Fibroblast of skin of left biceps (primary cell): ENCODE measurements at regions not wholly inside any gene's neighbourhood (a gene's known extent, or its start where the extent isn't known, plus 50 kb on each side); places are given as distances from the start of the nearest gene placed in this dataset.
"Not testable (repeated sequence)": the region's sequence is repeated elsewhere in the genome, so short reads cannot be mapped to it uniquely, and the experiment has no call there.

Experiments used
- DNase-seq, 2 experiments: peaks; one replicate each; pipeline ENCODE4 v3.0.0-alpha.2; 2013; ENCODE audit warnings: low read depth in 2 of 2

DNA sequence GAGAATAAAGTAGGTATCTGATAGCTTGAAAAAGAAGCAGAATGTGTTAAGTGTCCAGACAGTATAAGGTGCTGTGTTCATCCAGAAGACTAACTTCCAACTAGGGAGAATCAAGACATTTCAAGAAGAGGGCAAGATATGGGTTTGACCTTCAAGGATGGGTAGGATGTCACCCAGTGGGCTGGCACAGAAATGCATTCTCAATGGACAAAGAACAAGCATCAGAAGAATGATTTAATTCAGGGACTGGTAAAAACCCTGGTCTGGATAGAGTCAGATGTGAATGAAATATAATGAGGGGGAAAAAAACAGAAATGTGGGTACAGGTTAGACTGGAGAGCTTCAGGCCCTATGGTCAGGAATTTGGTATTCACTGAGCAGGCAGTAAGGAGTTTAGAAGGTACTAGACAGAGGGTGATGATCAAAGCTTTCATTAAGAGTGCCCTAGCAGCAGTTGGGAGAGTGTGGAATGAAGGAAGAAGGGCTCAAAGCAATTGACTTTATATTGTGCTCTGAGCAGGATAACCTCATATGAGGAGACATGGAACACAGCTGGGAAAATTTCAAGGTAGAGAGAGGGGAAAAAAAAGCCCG lies 180.7 kb upstream of the ANK3 start:
- DNase-seq: no peak

DNA sequence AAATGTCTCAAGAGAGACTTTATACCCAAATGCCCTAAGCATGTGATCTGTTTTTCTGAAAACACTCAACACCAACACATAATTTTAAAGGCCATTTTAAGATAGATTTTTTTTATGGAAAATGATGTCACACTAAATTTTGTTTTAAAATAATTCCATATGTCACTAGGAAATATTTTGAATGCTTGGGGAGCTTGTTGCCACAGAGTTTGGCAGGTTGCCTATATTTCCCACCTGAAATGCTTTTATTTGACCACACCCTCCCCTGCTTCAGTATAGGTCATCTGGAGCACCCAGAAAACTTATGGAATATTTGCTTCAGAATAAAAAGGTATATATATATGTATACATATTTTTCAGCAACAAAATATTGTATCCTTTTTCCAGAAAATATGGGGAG lies 180.0 kb upstream of the ANK3 start:
- no peak for DNase-seq

DNA sequence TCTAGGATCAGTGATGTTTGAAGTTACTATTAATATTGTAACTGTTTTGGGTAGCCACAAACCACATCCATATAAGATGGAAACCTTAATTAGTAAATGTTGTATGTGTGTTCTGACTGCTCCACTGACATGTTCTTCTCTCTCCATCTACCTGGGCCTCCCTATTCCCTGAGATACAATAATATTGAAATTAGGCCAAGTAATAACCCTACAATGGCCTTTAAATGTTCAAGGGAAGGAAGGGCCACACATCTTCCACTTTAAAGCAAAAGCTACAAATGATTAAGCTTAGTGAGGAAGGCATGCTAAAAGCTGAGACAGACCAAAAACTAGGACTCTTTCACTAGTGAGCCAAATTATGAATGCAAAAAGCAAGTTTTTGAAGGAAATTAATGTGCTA lies 176.4 kb upstream of the ANK3 start:
- DNase-seq: no peak

DNA sequence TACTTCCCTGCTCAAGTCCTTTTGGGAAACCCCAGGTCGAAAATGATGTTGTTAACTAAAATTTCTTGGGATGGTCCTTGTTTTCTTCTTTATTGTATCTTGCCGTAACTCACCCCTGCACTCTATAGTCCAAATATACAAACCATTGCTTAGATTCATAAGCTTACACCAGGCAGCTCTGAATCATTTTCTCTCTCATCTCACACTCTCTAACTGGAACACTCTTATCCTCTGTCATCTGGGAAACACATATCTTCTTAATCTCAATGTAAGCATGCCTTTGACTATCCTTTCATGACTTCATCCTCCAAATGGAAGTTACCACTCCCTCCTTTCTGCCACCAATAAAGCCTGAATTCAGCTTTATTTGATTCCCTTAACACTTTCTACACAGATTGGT lies 175.8 kb upstream of the ANK3 start:
- no peak for DNase-seq

DNA sequence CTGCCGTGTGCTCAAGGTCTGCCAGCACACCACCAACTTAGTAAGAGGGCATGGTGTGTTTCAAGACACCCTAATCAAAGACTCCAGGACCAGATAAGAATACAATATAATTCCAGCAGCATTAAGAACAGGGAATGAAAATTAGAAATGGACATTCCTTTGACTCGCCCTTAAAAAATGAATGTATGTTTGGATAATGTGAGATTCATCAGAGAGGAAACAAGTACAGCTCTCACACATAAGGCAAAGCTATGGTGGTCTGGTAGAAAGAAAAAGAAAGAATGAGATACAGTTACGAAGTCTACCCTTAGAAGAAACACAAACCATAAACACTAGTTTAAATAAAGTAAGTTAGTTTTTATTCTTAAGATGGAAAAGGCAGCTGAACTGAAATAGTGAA lies 174.8 kb upstream of the ANK3 start:
- DNase-seq: no peak

DNA sequence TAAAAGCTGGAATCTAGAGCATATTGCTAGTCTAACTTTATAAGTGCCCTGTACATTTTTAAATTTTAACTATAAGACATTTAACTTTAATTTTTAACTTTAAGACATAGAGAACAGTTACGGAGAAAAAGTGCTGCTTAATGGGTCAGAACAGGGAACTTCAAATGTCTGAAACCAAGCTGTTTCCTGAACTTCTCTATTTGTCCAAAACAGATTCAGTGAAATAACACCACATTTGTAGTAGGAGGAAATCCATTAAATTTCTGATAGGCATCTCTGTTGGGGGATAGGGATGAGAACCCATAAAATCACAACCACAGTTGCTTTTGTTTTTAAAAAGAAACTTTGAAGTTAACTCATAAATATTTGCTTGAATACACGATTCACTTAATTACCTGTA lies 170.8 kb upstream of the ANK3 start:
- DNase-seq: no peak

DNA sequence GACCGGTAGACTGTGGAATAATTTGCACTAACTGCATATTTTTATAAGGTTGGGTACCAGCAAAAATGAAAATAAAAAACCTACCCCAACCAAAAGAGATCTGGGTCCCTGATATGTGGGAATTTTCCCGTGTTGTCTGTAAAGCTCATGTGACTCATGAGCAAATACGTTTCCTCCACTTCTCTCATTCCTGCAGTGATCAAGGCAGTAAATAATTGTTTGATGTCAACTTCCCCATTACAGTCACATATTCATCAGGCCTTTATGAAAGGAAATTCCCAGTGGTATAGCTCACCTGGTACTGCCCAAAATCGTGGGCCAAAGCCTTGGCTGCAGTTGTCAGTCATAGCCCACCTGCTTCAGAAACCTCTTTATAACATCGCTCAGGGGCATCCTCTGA lies 166.0 kb upstream of the ANK3 start:
- DNase-seq: no peak

DNA sequence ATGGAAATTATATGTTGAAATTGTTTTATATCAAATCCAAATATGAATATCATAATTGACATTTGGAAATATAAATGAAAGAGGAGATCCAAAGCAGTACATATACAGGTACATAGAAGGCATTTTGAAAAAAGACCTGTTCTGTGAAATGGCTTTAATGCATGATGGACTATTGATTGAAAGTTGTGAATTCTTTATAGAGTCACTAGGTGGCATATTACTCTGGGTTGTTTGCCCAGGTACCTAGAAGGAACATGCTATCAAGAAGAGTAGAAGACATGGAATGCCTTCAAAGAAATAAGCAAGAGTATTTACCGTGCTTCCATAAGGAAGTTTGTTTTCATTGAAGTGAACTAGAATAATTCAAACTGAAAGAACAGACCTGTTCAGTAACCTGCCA lies 160.0 kb upstream of the ANK3 start:
- no peak for DNase-seq

DNA sequence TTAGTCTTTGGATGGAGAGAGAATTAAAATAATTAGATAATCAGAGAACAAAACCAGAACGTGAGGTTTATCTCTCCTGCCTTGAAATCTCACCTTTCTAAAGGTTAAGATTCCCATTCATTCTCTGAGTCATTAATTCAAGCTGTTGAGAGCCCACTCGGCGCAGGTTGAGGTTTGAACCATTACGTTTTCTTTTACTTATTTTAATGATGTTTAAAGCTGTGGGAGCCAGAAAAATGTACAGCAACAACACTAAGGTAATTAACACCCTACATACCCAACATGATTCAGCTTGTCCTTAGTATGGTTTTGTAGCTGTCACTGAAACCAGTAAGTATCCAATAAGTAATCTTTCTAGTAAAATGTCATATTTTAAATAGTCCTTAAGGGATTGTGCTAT lies 153.0 kb upstream of the ANK3 start:
- DNase-seq: no peak

DNA sequence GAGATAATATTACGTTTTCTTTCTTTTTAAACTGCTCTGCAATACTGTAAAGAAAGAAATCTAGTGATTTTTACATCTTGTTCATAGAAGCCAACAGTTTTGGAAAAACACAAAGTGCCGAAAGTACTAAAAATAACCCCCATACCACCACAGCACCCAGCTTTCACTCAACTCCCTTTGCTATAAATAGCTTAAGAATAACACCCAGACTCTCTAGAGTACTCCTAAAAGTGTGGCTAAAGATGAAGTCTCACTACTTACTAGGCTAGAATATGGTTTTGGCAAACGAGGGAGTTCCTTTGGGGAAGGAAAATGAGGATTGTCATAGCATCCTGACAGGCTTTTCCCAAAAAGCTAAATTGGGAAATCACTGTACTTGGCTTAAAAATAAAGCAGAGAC lies 151.8 kb upstream of the ANK3 start:
- DNase-seq: no peak

DNA sequence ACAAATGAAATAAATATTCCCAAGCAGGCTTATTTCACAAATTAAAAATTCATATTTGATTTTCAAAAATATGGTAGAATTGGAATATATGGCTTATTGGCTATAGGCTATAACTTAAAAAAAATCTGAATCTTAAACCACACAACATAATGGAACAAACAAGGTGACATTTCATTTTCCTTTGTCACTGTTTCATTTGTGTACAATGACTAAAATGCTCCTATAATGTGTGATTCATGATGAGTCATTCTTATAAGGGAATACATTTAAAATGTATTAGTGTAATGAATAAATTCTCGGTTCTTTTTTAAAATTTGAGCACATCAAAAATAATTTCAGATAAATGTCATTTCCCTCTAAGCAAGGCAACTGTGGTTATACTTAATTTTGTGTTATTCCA lies 148.0 kb upstream of the ANK3 start:
- DNase-seq: no peak

DNA sequence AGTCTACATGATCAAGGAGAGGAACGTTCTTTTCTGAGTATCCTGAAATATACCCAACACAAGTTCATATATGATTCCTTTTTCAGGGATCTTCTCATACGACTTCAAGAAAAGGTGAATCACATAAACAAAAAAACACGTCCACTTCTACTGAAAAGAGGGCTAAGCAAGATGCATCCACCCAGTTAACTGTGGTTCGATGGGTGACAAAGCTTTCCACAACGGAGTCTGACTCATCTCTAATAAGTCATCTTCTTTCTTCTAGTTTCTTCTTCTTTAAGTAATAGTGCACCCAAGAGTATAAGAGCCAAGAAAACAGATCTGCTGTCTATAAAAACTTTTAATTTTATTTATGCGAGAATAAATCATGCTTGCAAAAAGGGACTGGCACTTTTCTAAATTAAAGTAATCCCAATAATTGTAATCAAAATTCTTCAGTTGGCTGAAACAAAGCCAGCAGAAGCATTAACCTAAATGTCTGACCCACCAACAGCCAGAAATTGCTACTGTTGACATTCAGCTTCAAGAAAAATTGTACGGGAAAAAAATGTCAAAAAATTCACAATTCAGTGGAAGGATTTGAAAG lies 146.9 kb upstream of the ANK3 start:
- DNase-seq: peak in 1 of 2 experiments; percentile 17

DNA sequence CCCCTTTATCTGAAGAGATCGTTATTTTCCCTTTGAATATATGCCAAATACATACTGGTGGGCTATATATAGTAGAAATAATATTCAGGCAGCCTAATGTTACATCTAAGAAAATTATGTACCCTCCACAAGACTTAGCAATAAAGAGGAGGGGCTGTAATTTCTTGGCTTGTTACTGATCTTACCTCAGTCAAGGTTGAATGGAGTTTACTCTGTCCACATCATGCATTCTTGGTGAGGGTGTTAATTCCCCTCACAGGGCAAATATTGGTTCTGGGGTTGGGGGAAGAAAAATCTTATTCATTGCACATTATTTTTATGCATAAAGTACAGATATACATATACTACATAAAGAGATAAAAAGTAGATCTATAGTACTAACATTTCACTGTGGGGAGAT lies 145.8 kb upstream of the ANK3 start:
- DNase-seq: no peak

DNA sequence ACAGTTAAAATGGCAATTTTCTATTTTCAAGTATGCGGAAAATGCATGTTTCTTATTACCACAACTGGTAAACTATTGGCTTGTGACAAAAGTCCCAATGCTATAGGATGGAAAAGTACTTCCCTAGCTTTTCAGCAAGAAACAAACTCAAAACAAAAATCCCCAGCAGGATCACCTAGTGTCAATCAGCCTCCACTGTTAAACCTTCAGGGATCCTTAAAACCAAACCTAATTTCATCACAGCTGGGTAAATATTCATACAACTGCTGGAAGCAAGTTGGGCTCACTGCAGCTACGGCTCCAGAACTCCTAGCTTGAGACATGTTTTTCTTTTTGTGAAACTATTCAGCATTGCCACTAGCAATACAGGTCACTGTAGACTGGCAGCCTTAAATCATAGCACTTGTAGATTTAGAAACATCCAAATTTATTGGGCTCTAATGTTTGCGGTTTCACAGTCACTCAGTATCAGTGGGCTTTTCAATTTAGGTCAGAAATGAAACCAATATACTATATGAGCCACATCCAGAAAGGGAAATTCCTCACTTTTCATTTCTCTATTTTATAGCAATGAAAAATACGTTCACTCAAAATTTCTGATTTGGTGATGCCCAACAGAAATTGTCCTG lies 145.2 kb upstream of the ANK3 start:
- no peak for DNase-seq

DNA sequence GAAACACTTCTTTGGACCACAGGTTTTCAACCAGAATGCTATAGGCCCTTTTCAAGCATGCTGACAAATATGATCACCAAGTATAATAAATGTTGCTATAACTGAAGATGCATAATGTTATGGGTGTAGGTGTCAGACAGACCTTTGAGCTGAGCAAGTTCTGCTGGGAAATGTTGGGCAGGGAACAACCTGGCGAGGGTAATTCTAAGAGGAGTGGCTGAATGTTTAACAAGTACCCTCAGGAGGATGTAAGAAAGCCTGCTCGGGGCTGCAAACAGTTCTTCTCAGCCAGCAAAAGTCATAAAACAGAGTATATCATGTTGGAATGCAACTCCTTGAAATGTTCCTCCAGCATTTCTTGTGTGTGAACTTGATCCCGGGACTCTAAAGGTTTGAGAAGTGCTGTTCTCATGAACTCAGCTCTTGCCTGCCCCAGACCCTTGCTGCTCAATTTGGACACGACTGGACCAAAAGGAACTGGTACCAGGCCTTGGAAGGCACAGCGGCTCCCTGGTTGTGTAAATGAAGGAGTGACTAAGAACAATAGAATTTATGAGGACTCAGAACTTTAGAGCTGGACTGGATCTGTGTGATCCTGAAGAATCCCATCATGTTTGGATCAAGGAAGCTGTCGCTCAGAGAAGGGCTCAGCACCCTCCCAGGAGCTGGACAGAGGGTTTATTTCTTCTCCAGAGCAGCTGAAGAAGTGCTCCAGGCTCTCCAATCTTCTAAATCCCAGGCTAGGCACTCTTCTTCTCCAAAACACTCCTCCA lies 143.2 kb upstream of the ANK3 start:
- no peak for DNase-seq

DNA sequence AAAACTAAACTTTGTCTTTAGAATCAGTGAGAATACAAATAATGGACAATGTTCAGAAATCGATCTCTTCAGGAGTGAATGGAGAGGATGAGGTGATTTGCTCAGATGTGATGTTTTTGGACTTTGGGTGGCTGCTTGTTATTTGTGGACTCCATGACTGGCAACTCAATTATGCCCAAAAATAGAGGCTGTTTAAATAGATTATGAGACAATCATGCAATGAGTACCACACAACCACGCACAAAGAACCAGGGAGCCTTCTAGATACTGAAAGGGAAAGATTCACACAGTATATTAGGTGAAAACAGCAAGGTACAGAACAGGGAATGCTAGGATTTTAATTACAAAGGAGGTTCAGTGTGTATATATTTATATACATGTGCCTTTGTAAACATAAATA lies 141.3 kb upstream of the ANK3 start:
- no peak for DNase-seq

DNA sequence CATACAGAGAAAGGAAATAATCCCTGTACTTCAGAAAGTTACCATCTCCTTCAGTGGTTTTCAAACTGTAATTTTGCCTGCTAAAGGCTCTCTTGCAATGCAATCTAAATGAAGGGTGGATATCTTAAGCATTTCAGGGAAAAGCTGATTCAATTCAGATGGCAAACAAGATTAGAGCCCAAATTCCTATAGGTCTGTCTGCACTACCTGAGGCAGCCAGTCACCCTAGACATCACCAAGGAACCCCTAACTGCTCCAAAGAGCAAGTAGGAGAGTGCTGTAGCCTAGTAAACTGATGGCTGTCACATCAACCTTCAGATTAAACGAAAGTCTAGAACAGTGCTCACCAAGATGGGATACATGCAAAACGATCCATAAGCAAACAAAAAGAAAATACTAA lies 138.0 kb upstream of the ANK3 start:
- no peak for DNase-seq

DNA sequence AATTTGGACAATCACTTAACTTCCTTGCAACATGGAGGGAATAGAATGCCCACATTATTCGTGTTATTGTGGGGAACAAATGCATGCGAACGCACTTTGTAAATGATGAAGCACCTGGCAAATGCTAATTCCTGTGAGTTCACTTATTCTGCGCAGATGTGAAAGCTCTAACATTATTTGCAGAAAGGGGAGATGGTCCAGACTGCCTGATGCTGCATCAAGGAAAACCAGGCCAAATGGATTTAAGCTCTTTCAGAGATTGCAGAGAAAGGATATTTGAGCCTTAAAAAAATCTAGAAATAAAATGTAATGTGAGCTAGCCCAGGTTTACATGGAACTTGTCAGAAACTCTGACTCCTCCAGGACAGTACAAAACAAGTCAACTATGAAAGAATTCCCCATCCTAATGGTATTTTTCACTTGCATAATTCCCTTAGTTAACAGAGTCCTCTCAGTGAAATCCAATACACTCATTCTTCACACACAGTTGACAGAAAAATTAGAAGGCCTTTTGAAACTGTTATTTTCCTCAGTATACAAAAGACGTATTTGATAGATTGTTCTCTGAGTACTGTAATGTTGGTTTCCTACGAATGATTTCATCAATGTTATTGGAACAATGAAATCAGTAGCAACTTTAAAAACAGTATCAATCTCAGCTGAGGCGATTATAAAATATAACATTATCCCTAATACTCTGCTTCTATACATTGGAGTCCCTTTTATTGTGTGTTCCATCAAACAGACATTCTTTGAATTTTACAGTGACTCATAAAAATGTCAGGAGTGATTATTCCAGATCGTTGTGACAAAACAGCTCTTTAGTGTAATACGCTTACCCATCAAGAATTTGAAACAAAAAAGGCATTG lies 136.3 kb upstream of the ANK3 start:
- no peak for DNase-seq

DNA sequence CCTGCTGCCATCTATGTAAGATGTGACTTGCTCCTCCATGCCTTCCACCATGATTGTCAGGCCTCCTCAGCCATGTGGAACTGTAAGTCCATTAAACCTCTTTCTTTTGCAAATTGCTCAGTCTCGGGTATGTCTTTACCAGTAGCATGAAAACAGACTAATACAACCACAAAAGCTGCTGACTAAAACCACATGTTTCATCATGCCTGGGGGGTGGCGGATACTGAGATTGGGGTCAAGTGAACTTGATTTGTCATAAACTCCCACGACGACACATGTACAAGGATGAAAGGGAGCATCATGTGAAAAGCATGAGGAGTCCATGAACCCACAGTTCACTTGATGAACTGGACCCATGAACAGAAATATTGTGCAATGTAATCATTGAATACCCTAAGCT lies 134.9 kb upstream of the ANK3 start:
- peak; percentile 51 to 53 for DNase-seq

DNA sequence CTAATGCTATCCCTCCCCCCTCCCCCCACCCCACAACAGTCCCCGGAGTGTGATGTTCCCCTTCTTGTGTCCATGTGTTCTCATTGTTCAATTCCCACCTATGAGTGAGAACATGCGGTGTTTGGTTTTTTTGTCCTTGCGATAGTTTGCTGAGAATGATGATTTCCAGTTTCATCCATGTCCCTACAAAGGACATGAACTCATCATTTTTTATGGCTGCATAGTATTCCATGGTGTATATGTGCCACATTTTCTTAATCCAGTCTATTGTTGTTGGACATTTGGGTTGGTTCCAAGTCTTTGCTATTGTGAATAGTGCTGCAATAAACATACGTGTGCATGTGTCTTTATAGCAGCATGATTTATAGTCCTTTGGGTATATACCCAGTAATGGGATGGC lies 133.7 kb upstream of the ANK3 start:
- not testable (repeated sequence) for DNase-seq

DNA sequence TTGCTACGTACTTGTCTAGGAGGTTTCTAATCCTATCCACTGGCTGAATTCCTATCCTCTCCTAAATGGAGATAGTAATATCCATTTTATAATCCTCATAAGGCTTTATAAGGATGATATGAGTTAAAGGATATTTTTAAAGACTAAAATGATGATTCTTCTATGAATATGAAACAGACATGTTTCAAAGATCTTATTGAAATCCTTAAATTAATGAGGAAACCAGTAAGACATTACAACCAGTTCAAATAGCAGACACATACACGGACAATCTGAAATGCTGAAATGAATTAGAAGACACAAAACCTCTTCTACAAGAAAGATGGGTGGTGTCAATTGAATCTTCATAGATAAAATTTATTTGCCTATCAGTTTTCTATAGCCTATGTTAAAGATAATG lies 132.9 kb upstream of the ANK3 start:
- DNase-seq: no peak

DNA sequence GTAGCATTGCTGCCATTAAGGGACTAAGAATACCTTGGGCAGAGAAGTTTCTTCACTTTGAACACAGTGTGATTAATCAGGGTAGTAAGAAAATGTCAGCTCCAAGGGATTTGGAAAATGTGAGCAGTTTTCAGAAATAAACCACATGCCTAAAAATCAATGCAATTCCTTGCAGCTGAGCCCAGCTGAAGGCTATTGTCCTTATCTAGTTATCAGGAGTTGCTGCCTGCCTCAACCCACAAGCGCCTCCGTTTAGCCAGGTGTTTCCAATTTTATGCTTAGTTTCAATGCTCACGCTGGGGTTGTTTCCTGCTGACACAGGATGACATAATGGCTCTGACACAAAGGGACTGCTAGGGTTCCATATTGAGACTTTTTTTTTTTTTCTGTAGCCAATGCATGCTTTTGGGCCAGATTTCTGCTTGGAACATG lies 132.3 kb upstream of the ANK3 start:
- peak; percentile 79 to 81 for DNase-seq
